Stimulated activated memory B cell treated with anti-CD40 and anti-IgM and Interleukin-4, amounts not matched to agents 10 μg/mL and 1 μg/mL and 100 μg/mL, for 72 hours (primary cell): ENCODE measurements at regions not wholly inside any gene's neighbourhood (a gene's known extent, or its start where the extent isn't known, plus 50 kb on each side); places are given as distances from the start of the nearest gene placed in this dataset.

Source experiments
- ATAC-seq: fragments of 150-1000 bp; cut with Tn5 transposase; 2 replicates; pipeline ENCODE4 v1.10.0; 2021
- H3K27ac Mint-ChIP-seq: one replicate; pipeline ENCODE4 v1.8.0; 2022; ENCODE audit warnings: mild to moderate bottlenecking, mixed read lengths
- H3K27me3 Mint-ChIP-seq: one replicate; pipeline ENCODE4 v1.8.0; 2022; ENCODE audit warnings: mixed read lengths
- H3K36me3 Mint-ChIP-seq: one replicate; pipeline ENCODE4 v1.8.0; 2022; ENCODE audit warnings: mixed read lengths
- H3K4me1 Mint-ChIP-seq: one replicate; pipeline ENCODE4 v1.8.0; 2022; ENCODE audit warnings: mixed read lengths
- H3K4me3 Mint-ChIP-seq: one replicate; pipeline ENCODE4 v1.8.0; 2022; ENCODE audit warnings: mild to moderate bottlenecking, moderate library complexity, mixed read lengths
- H3K9me3 Mint-ChIP-seq: one replicate; pipeline ENCODE4 v1.8.0; 2022; ENCODE audit warnings: mixed read lengths

- no peaks in the 10 kb centered on the region for H3K27me3 Mint-ChIP-seq
- H3K4me1 Mint-ChIP-seq = peaks cover 37% of the 10 kb centered on the region
- H3K4me3 Mint-ChIP-seq = no peak overlapping the region
- H3K27ac Mint-ChIP-seq = peak overlapping the region; percentile 37
- no peaks in the 10 kb centered on the region for H3K36me3 Mint-ChIP-seq
- peaks cover 3% of the 10 kb centered on the region for H3K9me3 Mint-ChIP-seq
- ATAC-seq = no peak
Measured at GRCh38 chr3:30553641-30554316, 52.6 kb upstream of the TGFBR2 start.

GRCh38 chr3:30554317-30554690 lies 52.1 kb upstream of the TGFBR2 start:
- Mint-ChIP-seq H3K27me3 (no peaks in the 10 kb centered on the region), H3K4me1 (peaks cover 37% of the 10 kb centered on the region), H3K27ac (peak overlapping the region; percentile 37), H3K9me3 (peaks cover 3% of the 10 kb centered on the region), H3K4me3 (no peak overlapping the region), H3K36me3 (no peaks in the 10 kb centered on the region)
- ATAC-seq = no peak

GRCh38 chr3:30555968-30556367 lies 50.4 kb upstream of the TGFBR2 start:
- Mint-ChIP-seq H3K9me3 (peaks cover 3% of the 10 kb centered on the region), H3K4me1 (peaks cover 26% of the 10 kb centered on the region), H3K36me3 (no peaks in the 10 kb centered on the region), H3K27me3 (no peaks in the 10 kb centered on the region), H3K27ac (no peak overlapping the region), H3K4me3 (no peak overlapping the region)
- ATAC-seq = no peak
